Thyroid gland (tissue), 4 donors: ENCODE measurements at regions not wholly inside any gene's neighbourhood (a gene's known extent, or its start where the extent isn't known, plus 50 kb on each side); places are given as distances from the start of the nearest gene placed in this dataset.

ENCODE experiments used
- DNase-seq, 2 donors: peaks; one replicate each; pipeline ENCODE4 v3.0.0-alpha.2; 2019
- H3K27ac ChIP-seq, 3 donors: fragments of 200-600 bp; sonication (generic); 1 replicate in 2 of 3; 2 replicates in 1 of 3; pipeline ENCODE4 v1.5.1; 2016 to 2019; ENCODE audit warnings: mild to moderate bottlenecking in 1 of 3, moderate library complexity in 1 of 3
- H3K27me3 ChIP-seq: fragments of 200-600 bp; sonication (generic); one replicate; pipeline ENCODE4 v1.5.1; 2019
- H3K36me3 ChIP-seq, 2 donors: fragments of 200-600 bp; sonication (generic); one replicate each; pipeline ENCODE4 v1.5.1; 2016 to 2019
- H3K4me1 ChIP-seq, 2 donors: fragments of 200-600 bp; sonication (generic); one replicate each; pipeline ENCODE4 v1.5.1; 2017 to 2019
- H3K4me3 ChIP-seq, 3 donors: fragments of 200-600 bp; sonication (generic); replicated peaks in 1 of 3; 1 replicate in 2 of 3; 2 replicates in 1 of 3; pipeline ENCODE4 v1.5.1; 2016; ENCODE audit warnings: mild to moderate bottlenecking in 1 of 3
- H3K9me3 ChIP-seq: fragments of 200-600 bp; sonication (generic); one replicate; pipeline ENCODE4 v1.5.1; 2017
- POLR2A ChIP-seq, 2 donors: fragments of 450-650 bp; IDR thresholded peaks; one replicate each; pipeline ENCODE4 v1.6.1; 2017; ENCODE audit warnings: antibody characterized with exemption in 2 of 2, mild to moderate bottlenecking in 2 of 2, moderate library complexity in 1 of 2
- WGBS, 2 donors: methylation state at CpG; one replicate each; pipeline ENCODE4 v1.1.5; 2017; 5-methylcytosine and 5-hydroxymethylcytosine counted together
- intact Hi-C: fragments of 100-400 bp; cut with DNase I; formaldehyde crosslinking; loops from one replicate; pipeline ENCODE4 v1.15.1; 2023
- TF ChIP-seq, protein P1 (sequence below), 6 experiments: fragments of 200-600 bp in 3 of 6; fragments of 450-650 bp in 3 of 6; sonication (generic) in 3 of 6; IDR thresholded peaks; one replicate each; pipeline ENCODE4 v1.5.1; 2016 to 2019; ENCODE audit warnings: antibody characterized with exemption in 6 of 6, mild to moderate bottlenecking in 2 of 6, inconsistent platforms in 1 of 6, moderate library complexity in 1 of 6

- H3K4me1 ChIP-seq, result no peaks in the 10 kb centered on the region
- no peaks in the 10 kb centered on the region for H3K27me3 ChIP-seq
- no peaks in the 10 kb centered on the region for H3K36me3 ChIP-seq
- intact Hi-C loops, result no loop called here
- no peak for DNase-seq
- H3K9me3 ChIP-seq, result no peaks in the 10 kb centered on the region
- no peak for TF ChIP-seq POLR2A (IDR thresholded peaks at IDR 0.05)
- TF ChIP-seq, protein P1, sequence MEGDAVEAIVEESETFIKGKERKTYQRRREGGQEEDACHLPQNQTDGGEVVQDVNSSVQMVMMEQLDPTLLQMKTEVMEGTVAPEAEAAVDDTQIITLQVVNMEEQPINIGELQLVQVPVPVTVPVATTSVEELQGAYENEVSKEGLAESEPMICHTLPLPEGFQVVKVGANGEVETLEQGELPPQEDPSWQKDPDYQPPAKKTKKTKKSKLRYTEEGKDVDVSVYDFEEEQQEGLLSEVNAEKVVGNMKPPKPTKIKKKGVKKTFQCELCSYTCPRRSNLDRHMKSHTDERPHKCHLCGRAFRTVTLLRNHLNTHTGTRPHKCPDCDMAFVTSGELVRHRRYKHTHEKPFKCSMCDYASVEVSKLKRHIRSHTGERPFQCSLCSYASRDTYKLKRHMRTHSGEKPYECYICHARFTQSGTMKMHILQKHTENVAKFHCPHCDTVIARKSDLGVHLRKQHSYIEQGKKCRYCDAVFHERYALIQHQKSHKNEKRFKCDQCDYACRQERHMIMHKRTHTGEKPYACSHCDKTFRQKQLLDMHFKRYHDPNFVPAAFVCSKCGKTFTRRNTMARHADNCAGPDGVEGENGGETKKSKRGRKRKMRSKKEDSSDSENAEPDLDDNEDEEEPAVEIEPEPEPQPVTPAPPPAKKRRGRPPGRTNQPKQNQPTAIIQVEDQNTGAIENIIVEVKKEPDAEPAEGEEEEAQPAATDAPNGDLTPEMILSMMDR (IDR thresholded peaks at IDR 0.05), result no peak
- 57 to 60% methylated on average over 1 of the region's 1 CpG for WGBS, 2 donors
- H3K27ac ChIP-seq, result no peak overlapping the region
- no peak overlapping the region for H3K4me3 ChIP-seq
Observed at GRCh38 chrY:9018401-9018800, 318.9 kb upstream of the TSPY4 start.

- intact Hi-C loops, result no loop called here
- DNase-seq, result peak; percentile 9 to 21
- WGBS, 2 donors, result 76 to 90% methylated on average over 5 to 9 of the region's 9 CpGs
Observed at GRCh38 chrY:9027729-9028375, 309.4 kb upstream of the TSPY4 start.

DNA sequence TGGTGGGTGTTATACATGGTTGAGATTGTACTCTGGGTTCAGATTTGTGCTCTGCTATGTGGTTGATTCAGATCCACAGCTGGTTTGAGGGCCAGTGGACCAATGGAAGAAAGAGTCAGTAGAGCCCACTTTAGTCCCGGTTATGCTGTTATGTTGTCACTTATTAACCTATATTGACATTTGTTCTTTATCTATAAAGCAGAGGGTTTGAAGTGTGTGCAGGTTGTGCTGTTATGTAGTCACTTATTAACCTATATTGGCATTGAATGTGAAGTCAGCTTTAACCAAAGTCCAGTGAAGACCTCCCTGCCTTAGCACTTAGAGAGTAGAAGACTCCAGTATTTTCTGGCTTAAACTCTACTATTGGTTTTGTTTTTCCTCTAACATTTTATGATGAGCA lies 307.3 kb upstream of the TSPY4 start:
- Histone ChIP-seq H3K9me3 (no peaks in the 10 kb centered on the region), H3K27ac (no peak overlapping the region), H3K4me1 (no peaks in the 10 kb centered on the region), H3K36me3 (no peaks in the 10 kb centered on the region), H3K4me3 (no peak overlapping the region), H3K27me3 (no peaks in the 10 kb centered on the region)
- intact Hi-C loops, result no loop called here
- TF ChIP-seq, protein P1 (IDR thresholded peaks at IDR 0.05), result no peak
- TF ChIP-seq POLR2A (IDR thresholded peaks at IDR 0.05), result no peak
- no peak for DNase-seq
- WGBS, 2 donors, result 62 to 75% methylated on average over 1 of the region's 1 CpG

More at GRCh38 chrY:9027729-9028375, 309.4 kb upstream of the TSPY4 start:
- no peaks in the 10 kb centered on the region for H3K36me3 ChIP-seq
- H3K27me3 ChIP-seq, result no peaks in the 10 kb centered on the region
- TF ChIP-seq, protein P1 (IDR thresholded peaks at IDR 0.05), result no peak
- TF ChIP-seq POLR2A (IDR thresholded peaks at IDR 0.05), result no peak
- H3K27ac ChIP-seq, result no peak overlapping the region
- no peaks in the 10 kb centered on the region for H3K9me3 ChIP-seq
- no peak overlapping the region for H3K4me3 ChIP-seq
- H3K4me1 ChIP-seq, result no peaks in the 10 kb centered on the region

GRCh38 chrY:9034217-9034616 lies 303.0 kb upstream of the TSPY4 start:
- Histone ChIP-seq H3K27ac (no peak overlapping the region), H3K4me1 (no peaks in the 10 kb centered on the region), H3K4me3 (no peak overlapping the region), H3K9me3 (no peaks in the 10 kb centered on the region), H3K27me3 (no peaks in the 10 kb centered on the region), H3K36me3 (no peaks in the 10 kb centered on the region)
- 65 to 76% methylated on average over 3 of the region's 3 CpGs for WGBS, 2 donors
- intact Hi-C loops, result no loop called here
- DNase-seq, result no peak
- no peak for TF ChIP-seq POLR2A (IDR thresholded peaks at IDR 0.05)
- TF ChIP-seq, protein P1 (IDR thresholded peaks at IDR 0.05), result no peak

DNA sequence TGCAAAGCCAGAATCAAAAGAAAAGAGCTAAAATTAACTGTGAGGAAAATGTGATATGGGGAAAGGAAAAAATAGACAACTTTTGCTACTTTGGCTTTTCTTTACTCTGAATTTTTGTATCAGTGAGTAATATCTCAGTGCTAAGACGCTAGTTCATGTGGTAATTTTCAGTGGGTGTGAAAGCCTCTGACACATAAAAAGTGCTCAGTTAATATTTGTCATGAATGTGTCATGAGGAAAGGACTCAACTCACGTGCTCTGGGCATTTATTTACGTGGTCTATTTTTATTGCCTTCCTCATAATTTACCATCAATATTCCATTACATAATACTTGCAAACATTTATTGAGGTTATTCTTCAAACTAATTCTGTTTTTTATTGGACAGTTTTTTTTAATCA lies 302.0 kb upstream of the TSPY4 start:
- 27 to 46% methylated on average over 3 of the region's 3 CpGs for WGBS, 2 donors

More for the DNA sequence above, 302.0 kb upstream of the TSPY4 start:
- no peaks in the 10 kb centered on the region for H3K9me3 ChIP-seq
- TF ChIP-seq, protein P1 (IDR thresholded peaks at IDR 0.05), result no peak
- TF ChIP-seq POLR2A (IDR thresholded peaks at IDR 0.05), result no peak
- intact Hi-C loops, result no loop called here
- DNase-seq, result no peak
- no peak overlapping the region for H3K27ac ChIP-seq
- H3K4me1 ChIP-seq, result no peaks in the 10 kb centered on the region
- no peaks in the 10 kb centered on the region for H3K27me3 ChIP-seq
- H3K4me3 ChIP-seq, result no peak overlapping the region
- H3K36me3 ChIP-seq, result no peaks in the 10 kb centered on the region
